PC-3 (cell line): ENCODE measurements at regions not wholly inside any gene's neighbourhood (a gene's known extent, or its start where the extent isn't known, plus 50 kb on each side); places are given as distances from the start of the nearest gene placed in this dataset.
"Not testable (repeated sequence)": the region's sequence is repeated elsewhere in the genome, so short reads cannot be mapped to it uniquely, and the experiment has no call there.

Source experiments
- ATAC-seq: fragments of 200-7000 bp; cut with Tn5 transposase; 2 replicates; pipeline ENCODE4 v1.9.1; 2020; ENCODE audit warnings: mild to moderate bottlenecking, moderate library complexity
- BruUV-seq: library from RNA; stranded (reverse); fragments of 400-500 nt; replicated peaks from 2 replicates; lab custom pipeline; 2021; lab: Mats Ljungman, UMichigan
- CTCF ChIA-PET: fragments of 300-600 bp; sonication (Branson Sonifier 250); formaldehyde crosslinking; loops from one replicate; lab custom pipeline; 2022; ENCODE audit warnings: antibody characterized with exemption; lab: Charles Lee
- POLR2A ChIA-PET: fragments of 300-600 bp; sonication (Branson Sonifier 250); formaldehyde crosslinking; loops from one replicate; lab custom pipeline; 2022; ENCODE audit warnings: antibody characterized with exemption; ENCODE audit not compliant: unreplicated experiment; lab: Charles Lee
- DNase-seq: peaks from one replicate; pipeline ENCODE4 v3.0.0-alpha.2; 2015
- H2AFZ ChIP-seq: fragments of 300-600 bp; sonication (generic); 2 replicates; pipeline ENCODE4 v1.6.0; 2016; ENCODE audit warnings: antibody characterized with exemption, low read length
- H3F3A ChIP-seq: fragments of 300-600 bp; sonication (generic); one replicate; pipeline ENCODE4 v1.6.0; 2017; ENCODE audit warnings: antibody characterized with exemption, low read length, control low read depth, mild to moderate bottlenecking; ENCODE audit not compliant: unreplicated experiment
- H3K27ac ChIP-seq: fragments of 300-600 bp; sonication (generic); 2 replicates; pipeline ENCODE4 v1.5.1; 2016; ENCODE audit warnings: mild to moderate bottlenecking, low read length
- H3K27me3 ChIP-seq: fragments of 300-600 bp; sonication (generic); 2 replicates; pipeline ENCODE4 v1.6.1; 2016; ENCODE audit warnings: low read length, mixed read lengths
- H3K36me3 ChIP-seq: fragments of 300-600 bp; sonication (generic); 2 replicates; pipeline ENCODE4 v1.6.1; 2016; ENCODE audit warnings: low read depth, mixed run types, low read length, mixed read lengths
- H3K4me1 ChIP-seq: fragments of 300-600 bp; sonication (generic); 2 replicates; pipeline ENCODE4 v1.5.1; 2016; ENCODE audit warnings: low read length; ENCODE audit not compliant: insufficient read depth
- H3K4me2 ChIP-seq: fragments of 300-600 bp; sonication (generic); 2 replicates; pipeline ENCODE4 v1.6.0; 2016; ENCODE audit warnings: low read length
- H3K4me3 ChIP-seq: fragments of 300-600 bp; sonication (generic); 2 replicates; pipeline ENCODE4 v1.5.1; 2016; ENCODE audit warnings: mild to moderate bottlenecking, low read length, mixed read lengths
- H3K79me2 ChIP-seq: fragments of 300-600 bp; sonication (generic); 2 replicates; pipeline ENCODE4 v1.6.1; 2017; ENCODE audit warnings: low read length, mixed read lengths
- H3K9ac ChIP-seq: fragments of 300-600 bp; sonication (generic); 2 replicates; pipeline ENCODE4 v1.6.0; 2016; ENCODE audit warnings: mild to moderate bottlenecking, low read length
- H3K9me2 ChIP-seq: fragments of 300-600 bp; sonication (generic); replicated peaks from 2 replicates; pipeline ENCODE4 v1.6.1; 2016; ENCODE audit warnings: mixed run types, low read length, mixed read lengths
- H3K9me3 ChIP-seq: fragments of 300-600 bp; sonication (generic); 2 replicates; pipeline ENCODE4 v1.6.1; 2016; ENCODE audit warnings: low read length, mixed read lengths
- H4K20me1 ChIP-seq: fragments of 300-600 bp; sonication (generic); 2 replicates; pipeline ENCODE4 v1.6.1; 2016; ENCODE audit warnings: low read length, mixed read lengths
- CTCF ChIP-seq: fragments of 300-600 bp; sonication (generic); conservative IDR thresholded peaks from 2 replicates; pipeline ENCODE4 v1.5.1; 2017; ENCODE audit warnings: antibody characterized with exemption, low read depth, mild to moderate bottlenecking, low read length
- EZH2 ChIP-seq: fragments of 300-600 bp; sonication (generic); IDR thresholded peaks from one replicate; pipeline ENCODE4 v1.6.1; 2017; ENCODE audit warnings: antibody characterized with exemption, mild to moderate bottlenecking, low read length; ENCODE audit not compliant: unreplicated experiment
- EZH2phosphoT487 ChIP-seq: fragments of 300-600 bp; sonication (generic); IDR thresholded peaks from 2 replicates; pipeline ENCODE4 v1.6.1; 2018; ENCODE audit warnings: mild to moderate bottlenecking, antibody characterized with exemption, low read length, borderline replicate concordance
- intact Hi-C: fragments of 100-400 bp; cut with micrococcal nuclease; formaldehyde crosslinking; loops from 2 replicates; pipeline ENCODE4 v1.9.0; 2023

GRCh38 chr2:101630224-101630949 is 67.1 kb upstream of the MAP4K4 start:
- H3K4me1 ChIP-seq, result peaks cover 16% of the 10 kb centered on the region
- DNase-seq (peak; percentile 95), ATAC-seq (peak; percentile 97)
- H4K20me1 ChIP-seq, result no peaks in the 10 kb centered on the region
- no peaks in the 10 kb centered on the region for H3F3A ChIP-seq
- no peak overlapping the region for H3K4me3 ChIP-seq
- H3K9me3 ChIP-seq, result no peaks in the 10 kb centered on the region
- intact Hi-C loops, result loop anchor here (2.0 kb wide), 1 partner anchor 66 kb away; the partner anchor contains the start of gene MAP4K4
- H3K79me2 ChIP-seq, result no peaks in the 10 kb centered on the region
- H2AFZ ChIP-seq, result peak overlapping the region; percentile 77
- no peaks in the 10 kb centered on the region for H3K36me3 ChIP-seq
- no peaks in the 10 kb centered on the region for H3K27me3 ChIP-seq
- H3K27ac ChIP-seq, result peak overlapping the region; percentile 86
- ChIA-PET CTCF (interaction anchor here (0.6 kb wide), 1 partner anchor 329 kb away, joined by 4 read pairs; no protein-coding TSS in a partner anchor), POLR2A (no interaction called here)
- TSS peak; percentile 60 for BruUV-seq
- 0 out of 2 replicates have a peak overlapping the region, but pooled peaks have one; percentile 32 for H3K4me2 ChIP-seq
- peak overlapping the region; percentile 69 for H3K9ac ChIP-seq
- no peaks in the 10 kb centered on the region for H3K9me2 ChIP-seq
- no peak for TF ChIP-seq EZH2phosphoT487
- TF ChIP-seq CTCF, result no peak
- TF ChIP-seq EZH2, result no peak

- ATAC-seq, result no peak
- H3K27ac ChIP-seq, result no peak overlapping the region
- no peak overlapping the region for H3K9ac ChIP-seq
- H3K36me3 ChIP-seq, result no peaks in the 10 kb centered on the region
- TF ChIP-seq EZH2phosphoT487 (no peak), CTCF (no peak), EZH2 (no peak)
- intact Hi-C loops, result no loop called here
- DNase-seq, result no peak
- H3F3A ChIP-seq, result no peaks in the 10 kb centered on the region
- no peak overlapping the region for H3K4me2 ChIP-seq
- no peak overlapping the region for H3K4me3 ChIP-seq
- ChIA-PET CTCF (no interaction called here), POLR2A (no interaction called here)
- H2AFZ ChIP-seq, result no peak overlapping the region
- H3K27me3 ChIP-seq, result no peaks in the 10 kb centered on the region
- no peaks in the 10 kb centered on the region for H3K9me3 ChIP-seq
- peaks cover 18% of the 10 kb centered on the region for H3K4me1 ChIP-seq
- no peaks in the 10 kb centered on the region for H3K79me2 ChIP-seq
- H3K9me2 ChIP-seq, result no peaks in the 10 kb centered on the region
- H4K20me1 ChIP-seq, result no peaks in the 10 kb centered on the region
- no TSS peak for BruUV-seq
Measured at GRCh38 chr2:101628030-101628392, 69.5 kb upstream of the MAP4K4 start.

GRCh38 chr2:101627285-101628029 is 70.0 kb upstream of the MAP4K4 start:
- Histone ChIP-seq H3K9me3 (no peaks in the 10 kb centered on the region), H3K27me3 (no peaks in the 10 kb centered on the region), H4K20me1 (no peaks in the 10 kb centered on the region), H3K79me2 (no peaks in the 10 kb centered on the region), H3K9ac (no peak overlapping the region), H2AFZ (no peak overlapping the region), H3K4me3 (no peak overlapping the region), H3K4me1 (peaks cover 18% of the 10 kb centered on the region), H3K9me2 (no peaks in the 10 kb centered on the region), H3K4me2 (no peak overlapping the region), H3F3A (no peaks in the 10 kb centered on the region), H3K36me3 (no peaks in the 10 kb centered on the region), H3K27ac (no peak overlapping the region)
- DNase-seq, result no peak
- no peak for ATAC-seq
- ChIA-PET CTCF (no interaction called here), POLR2A (no interaction called here)
- BruUV-seq, result no TSS peak
- TF ChIP-seq CTCF (no peak), EZH2 (no peak), EZH2phosphoT487 (no peak)
- intact Hi-C loops, result no loop called here

GRCh38 chr2:101625814-101626213 is 71.7 kb upstream of the MAP4K4 start:
- H3K79me2 ChIP-seq, DNase-seq, H3K36me3 ChIP-seq, POLR2A ChIA-PET, ATAC-seq, H3F3A ChIP-seq, H3K9me3 ChIP-seq, CTCF ChIA-PET, H4K20me1 ChIP-seq, H3K4me3 ChIP-seq, intact Hi-C loops, BruUV-seq, H3K9ac ChIP-seq, H2AFZ ChIP-seq, H3K27me3 ChIP-seq, H3K27ac ChIP-seq, H3K4me2 ChIP-seq, H3K9me2 ChIP-seq: not testable (repeated sequence)
- peaks cover 15% of the 10 kb centered on the region for H3K4me1 ChIP-seq
